GM21390 (cell line): ENCODE measurements at regions not wholly inside any gene's neighbourhood (a gene's known extent, or its start where the extent isn't known, plus 50 kb on each side); places are given as distances from the start of the nearest gene placed in this dataset.

Source experiments
- ATAC-seq: cut with Tn5 transposase; IDR thresholded peaks from one replicate; pipeline ENCODE4 v1.9.1; 2021; ENCODE audit not compliant: unreplicated experiment

DNA sequence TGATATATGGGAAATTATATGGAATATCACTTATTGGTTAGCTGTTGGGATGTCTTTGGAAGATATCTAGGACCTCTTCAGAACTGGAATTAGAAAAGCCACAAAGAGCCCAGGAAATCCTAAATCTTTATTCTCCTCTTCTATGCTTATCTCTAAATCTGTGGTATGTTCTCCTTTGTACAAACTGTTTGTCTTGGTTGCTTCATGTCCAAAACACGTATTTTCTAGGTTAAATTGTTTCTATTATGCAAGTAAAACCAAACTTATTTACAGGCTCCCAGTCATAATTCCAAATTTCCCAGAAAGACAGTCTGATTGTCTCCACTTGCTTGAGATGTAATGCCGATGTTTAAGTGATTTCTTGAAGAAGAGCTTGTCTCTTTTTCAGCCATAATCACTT lies 650.9 kb downstream of the CDH11 start:
- ATAC-seq, result no peak

- no peak for ATAC-seq
Observed at GRCh38 chr16:64469906-64470702, 651.8 kb downstream of the CDH11 start.

DNA sequence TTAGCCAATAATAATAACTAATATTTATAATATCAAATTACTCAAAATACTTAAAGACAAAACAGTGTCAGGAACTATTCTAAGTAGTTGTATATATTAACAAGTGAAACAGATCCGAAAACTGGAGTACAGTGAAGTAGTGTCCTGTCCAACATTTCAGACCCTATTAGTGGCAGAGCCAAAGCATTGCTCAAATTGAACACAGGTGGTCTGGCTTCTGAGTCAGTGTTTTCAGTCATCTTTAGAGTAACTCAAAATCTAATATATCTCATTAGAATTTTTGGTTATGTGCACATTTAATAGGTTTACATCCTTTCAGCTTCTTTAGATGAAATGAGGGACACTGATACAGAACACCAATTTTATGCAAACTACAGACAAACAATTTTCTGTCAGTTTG lies 652.5 kb downstream of the CDH11 start:
- ATAC-seq, result no peak

DNA sequence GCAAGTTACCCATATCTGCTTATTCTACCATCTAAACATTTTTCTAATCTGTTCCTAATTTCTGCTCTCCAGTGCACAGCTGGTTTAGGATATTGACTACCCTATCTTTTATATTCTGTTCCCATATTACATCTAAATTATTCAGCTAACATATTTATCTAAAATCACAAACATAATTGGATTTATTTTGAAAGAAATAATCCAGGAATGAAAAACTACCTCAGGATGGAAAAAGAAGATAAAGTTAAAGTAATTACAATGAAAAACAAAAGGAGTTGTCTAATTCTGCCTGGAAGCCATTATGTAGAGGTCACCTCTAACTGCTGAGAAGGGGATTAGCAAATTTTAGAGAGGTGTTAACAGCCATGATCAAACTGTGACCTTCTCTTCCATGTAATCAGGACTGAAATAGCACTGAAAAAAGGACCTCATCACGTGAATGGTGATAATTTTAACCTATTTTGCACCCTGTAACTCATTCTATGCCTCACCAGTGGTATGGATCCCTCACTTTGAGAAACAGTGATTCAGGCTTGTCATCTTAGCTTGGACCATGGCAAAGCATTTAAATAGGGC lies 653.3 kb downstream of the CDH11 start:
- ATAC-seq, result no peak

GRCh38 chr16:64459821-64460220 lies 662.0 kb downstream of the CDH11 start:
- no peak for ATAC-seq

DNA sequence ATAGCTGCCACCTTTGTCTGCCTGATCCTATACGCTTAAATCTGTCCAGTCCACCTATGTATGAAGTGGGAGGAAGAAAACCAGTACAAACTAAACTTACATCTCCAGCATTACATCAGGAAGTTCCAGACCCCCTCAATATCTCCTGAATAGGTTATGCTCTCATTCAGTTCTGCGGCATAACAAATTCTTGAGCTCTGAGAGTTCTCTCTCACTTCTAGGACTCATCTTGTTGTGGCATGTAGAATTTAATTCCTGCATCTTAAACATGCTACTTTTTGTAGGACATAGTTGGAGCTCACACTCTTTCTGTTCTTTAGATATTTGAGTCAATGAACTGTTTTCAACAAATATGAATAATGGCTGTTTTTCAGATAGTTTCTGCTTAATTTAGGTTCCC lies 662.5 kb downstream of the CDH11 start:
- ATAC-seq, result no peak

DNA sequence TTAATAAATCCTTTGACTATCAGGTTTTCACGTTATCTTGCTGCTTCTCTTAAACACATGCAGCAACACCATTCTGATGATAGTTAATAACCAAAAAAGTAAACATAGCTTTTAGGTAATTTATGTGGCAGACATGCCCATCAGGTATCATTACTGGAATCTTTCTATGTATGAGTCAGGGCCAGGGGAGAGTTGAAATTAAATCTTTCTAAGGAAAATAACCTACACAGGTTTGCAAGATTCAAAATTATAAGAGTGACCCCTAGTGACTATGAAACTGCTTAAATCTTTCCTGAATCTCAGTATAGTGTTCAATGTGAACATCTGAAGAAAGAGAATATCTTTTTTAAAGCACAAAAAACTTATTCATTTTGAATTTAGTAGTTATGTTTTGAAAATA lies 666.6 kb downstream of the CDH11 start:
- ATAC-seq, result no peak

- no peak for ATAC-seq
Observed at GRCh38 chr16:64453646-64454045, 668.2 kb downstream of the CDH11 start.

DNA sequence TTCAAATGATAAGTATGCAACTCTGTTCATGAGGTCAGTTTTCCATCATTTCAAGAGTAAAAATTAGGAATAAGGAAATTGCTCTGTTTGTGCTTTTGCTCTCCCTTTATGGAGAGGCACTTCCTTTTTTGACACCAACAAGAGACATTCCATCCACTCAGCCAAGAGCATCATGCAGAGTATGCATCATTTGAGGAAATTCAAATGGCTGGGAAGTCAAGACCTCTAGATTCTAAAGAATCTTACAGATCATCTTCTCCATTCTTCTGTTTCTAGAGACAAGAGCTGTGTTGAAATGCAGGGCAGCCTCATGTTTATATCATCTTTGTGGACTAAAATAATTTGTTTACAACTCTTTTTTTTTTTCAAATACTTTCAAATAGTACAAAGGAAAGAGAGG lies 669.4 kb downstream of the CDH11 start:
- no peak for ATAC-seq

DNA sequence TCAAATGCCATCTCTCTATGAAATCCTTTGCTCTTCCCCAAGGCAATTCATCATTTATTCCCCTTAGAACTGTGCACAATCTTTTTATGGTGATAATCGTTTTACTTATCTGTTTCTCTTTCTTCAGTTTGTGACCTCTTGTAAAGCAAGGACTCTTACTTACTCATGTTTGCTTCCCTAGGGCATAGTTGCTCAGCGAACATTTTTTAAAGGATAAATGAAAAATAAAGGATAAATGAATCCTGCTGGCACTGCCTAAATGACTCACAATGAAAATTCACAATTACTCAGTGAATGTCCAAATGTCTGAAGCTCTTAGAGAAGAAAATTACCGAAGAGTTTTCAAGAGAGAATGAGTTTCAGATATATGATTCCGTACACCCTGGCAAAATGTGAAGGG lies 671.7 kb downstream of the CDH11 start:
- no peak for ATAC-seq

GRCh38 chr16:64449506-64449905 lies 672.4 kb downstream of the CDH11 start:
- ATAC-seq, result no peak

- no peak for ATAC-seq
Observed at GRCh38 chr16:64445649-64446048, 676.2 kb downstream of the CDH11 start.

- no peak for ATAC-seq
Observed at GRCh38 chr16:64445245-64445644, 676.6 kb downstream of the CDH11 start.

GRCh38 chr16:64440421-64440831 lies 681.4 kb downstream of the CDH11 start:
- ATAC-seq, result no peak

DNA sequence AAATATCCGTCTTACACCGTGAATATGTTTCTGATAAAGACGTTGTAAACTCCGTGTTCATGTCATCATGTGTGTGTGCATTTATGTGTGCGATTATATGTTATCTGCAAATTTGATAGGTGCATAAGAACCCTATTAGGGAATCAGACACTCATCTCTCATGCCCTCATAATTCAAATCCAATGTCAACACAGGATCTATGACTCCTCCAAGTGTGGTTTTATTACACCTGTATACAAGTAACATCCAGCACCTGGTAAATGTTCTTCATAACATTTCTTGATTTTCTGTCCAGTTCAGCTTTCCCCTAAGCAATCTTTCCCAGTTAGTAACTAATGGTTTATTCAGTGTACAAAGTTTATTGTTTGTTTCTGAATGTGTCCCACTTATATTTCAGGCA lies 681.9 kb downstream of the CDH11 start:
- no peak for ATAC-seq

DNA sequence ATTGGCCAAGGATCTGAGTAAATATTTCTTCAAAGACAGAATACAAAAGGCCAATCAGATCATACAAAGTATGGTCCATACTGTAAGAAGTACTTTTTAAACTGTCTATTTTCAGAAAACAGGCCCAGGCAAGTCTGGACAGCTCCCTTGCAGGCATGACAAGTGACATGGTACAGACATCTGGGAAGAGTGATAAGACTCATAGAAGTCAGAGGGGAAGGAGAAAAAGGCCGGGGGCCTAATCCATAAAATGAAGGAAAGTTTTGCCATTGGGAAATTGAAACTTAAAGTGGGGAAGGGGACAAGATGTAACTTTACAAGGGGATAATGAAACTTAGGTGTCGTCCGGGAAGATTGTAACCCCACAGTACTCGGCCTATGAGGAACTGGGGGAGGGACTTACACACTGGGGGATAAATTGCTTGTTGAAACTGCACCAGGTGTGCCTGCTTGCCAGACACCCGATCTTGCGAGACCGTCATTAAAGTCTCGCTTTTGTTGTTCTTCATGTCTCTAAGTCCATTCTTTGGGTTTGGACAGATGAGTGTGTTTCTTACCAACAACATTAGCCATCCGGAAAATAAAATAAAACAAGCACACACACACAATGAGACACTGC lies 684.0 kb downstream of the CDH11 start:
- no peak for ATAC-seq

- no peak for ATAC-seq
Observed at GRCh38 chr16:64434526-64435069, 687.3 kb downstream of the CDH11 start.

- no peak for ATAC-seq
Observed at GRCh38 chr16:64428463-64429113, 693.3 kb downstream of the CDH11 start.

DNA sequence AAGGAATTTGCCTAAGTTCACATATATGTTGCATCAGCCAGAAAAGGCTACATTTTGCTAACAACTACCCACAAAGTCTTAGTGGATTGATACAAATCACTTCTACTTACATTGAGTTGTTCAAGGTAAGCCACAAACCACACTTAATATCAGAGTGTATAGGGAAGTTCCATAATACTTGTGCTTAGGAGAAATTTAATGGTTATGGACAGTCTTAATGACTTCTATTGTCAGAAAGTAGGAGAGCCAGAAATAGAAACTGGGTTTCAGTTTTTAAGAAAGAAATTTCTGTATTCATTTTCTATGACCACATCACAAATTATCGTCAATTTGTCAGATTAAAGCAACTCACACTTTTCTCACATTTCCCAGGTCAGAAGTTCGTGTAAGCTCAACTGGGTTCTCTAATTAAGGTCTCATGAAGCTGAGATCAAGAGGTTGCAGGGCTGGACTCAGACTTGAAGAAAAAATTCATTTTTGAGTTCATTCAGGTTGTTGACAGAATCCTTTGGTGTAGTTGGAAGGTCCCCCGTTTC lies 695.7 kb downstream of the CDH11 start:
- no peak for ATAC-seq

- no peak for ATAC-seq
Observed at GRCh38 chr16:64425381-64425780, 696.5 kb downstream of the CDH11 start.

GRCh38 chr16:64422259-64422658 lies 699.6 kb downstream of the CDH11 start:
- ATAC-seq, result no peak
